Small intestine (tissue), 7 donors: ENCODE measurements at regions not wholly inside any gene's neighbourhood (a gene's known extent, or its start where the extent isn't known, plus 50 kb on each side); places are given as distances from the start of the nearest gene placed in this dataset.
"Not testable (repeated sequence)": the region's sequence is repeated elsewhere in the genome, so short reads cannot be mapped to it uniquely, and the experiment has no call there.

Experiments used
- DNase-seq, 2 donors: peaks; one replicate each; pipeline versions ENCODE4 v3.0.0 to v3.0.0-alpha.2; 2013
- FAIRE-seq: peaks from 2 replicates; lab custom pipeline; 2012; peaks lifted over from hg19 to GRCh38; lab: Jason Lieb, UNC
- H3K27ac ChIP-seq, 3 donors: one replicate each; pipeline ENCODE4 v1.5.1; 2013; ENCODE audit warnings: low read length in 2 of 3, mild to moderate bottlenecking in 2 of 3, control low read depth in 1 of 3, inconsistent platforms in 1 of 3, low read depth in 1 of 3, moderate library complexity in 1 of 3
- H3K27me3 ChIP-seq, 3 donors: one replicate each; pipeline ENCODE4 v1.6.1; 2013; ENCODE audit warnings: low read length in 3 of 3, inconsistent platforms in 1 of 3; ENCODE audit not compliant: control insufficient read depth in 3 of 3, insufficient read depth in 3 of 3
- H3K36me3 ChIP-seq, 3 donors: one replicate each; pipeline ENCODE4 v1.6.1; 2013; ENCODE audit warnings: low read length in 3 of 3, inconsistent platforms in 1 of 3, low read depth in 1 of 3, mild to moderate bottlenecking in 1 of 3, moderate library complexity in 1 of 3; ENCODE audit not compliant: control insufficient read depth in 3 of 3, insufficient read depth in 2 of 3
- H3K4me1 ChIP-seq, 3 donors: one replicate each; pipeline ENCODE4 v1.6.1; 2013; ENCODE audit warnings: low read length in 2 of 3, inconsistent platforms in 1 of 3, low read depth in 1 of 3, mild to moderate bottlenecking in 1 of 3, moderate library complexity in 1 of 3; ENCODE audit not compliant: control insufficient read depth in 3 of 3, insufficient read depth in 2 of 3
- H3K4me3 ChIP-seq, 3 donors: one replicate each; pipeline ENCODE4 v1.5.1; 2013; ENCODE audit warnings: low read length in 3 of 3, control low read depth in 1 of 3, inconsistent platforms in 1 of 3, low read depth in 1 of 3, mild to moderate bottlenecking in 1 of 3, moderate library complexity in 1 of 3
- H3K9me3 ChIP-seq, 2 donors: one replicate each; pipeline ENCODE4 v1.6.1; 2013; ENCODE audit warnings: low read depth in 1 of 2, low read length in 1 of 2; ENCODE audit not compliant: control insufficient read depth in 2 of 2, insufficient read depth in 1 of 2
- WGBS, 3 donors: extraction: QIAGEN DNeasy Blood & Tissue Kit; methylation state at CpG; one replicate each; pipeline ENCODE4 v1.1.7; 2013; 5-methylcytosine and 5-hydroxymethylcytosine counted together
- donor health status: healthy with polysubstance abuse.
- donor health status: control.
- donor health status: control.
- donor health status: Bipolar disorder and iron deficiency.
- donor health status: healthy.

DNA sequence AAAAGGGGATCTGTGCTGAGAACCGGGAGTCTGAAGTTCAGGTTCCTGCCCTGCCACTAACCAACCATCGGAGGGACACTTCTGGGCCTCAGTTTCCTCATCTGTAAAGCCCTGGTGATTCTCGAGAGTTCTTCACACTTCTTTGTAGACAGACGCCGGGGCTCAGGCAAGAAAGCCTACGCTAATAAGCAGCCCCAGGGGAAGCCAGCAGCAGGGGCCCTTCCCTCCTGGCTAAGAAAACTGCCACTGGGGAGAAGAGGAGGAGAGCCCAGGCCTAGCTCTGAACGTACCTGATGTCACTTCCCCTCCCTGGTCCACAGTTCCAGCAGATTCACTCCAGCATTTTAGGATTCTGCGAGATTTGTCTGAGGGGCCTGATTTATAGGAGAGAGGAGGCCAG lies 76.0 kb downstream of the CAMK2N1 start:
- H3K4me1 ChIP-seq: no peaks in the 10 kb centered on the region
- no peaks in the 10 kb centered on the region for H3K36me3 ChIP-seq
- WGBS, 3 donors: 66 to 73% (median 72%) methylated on average over 8 of the region's 8 CpGs
- H3K4me3 ChIP-seq: no peak overlapping the region
- no peaks in the 10 kb centered on the region for H3K9me3 ChIP-seq
- H3K27ac ChIP-seq: no peak overlapping the region
- H3K27me3 ChIP-seq: peaks cover 0 to 17% (median 2%) of the 10 kb centered on the region in 3 donors
- DNase-seq: no peak
- no peak for FAIRE-seq

DNA sequence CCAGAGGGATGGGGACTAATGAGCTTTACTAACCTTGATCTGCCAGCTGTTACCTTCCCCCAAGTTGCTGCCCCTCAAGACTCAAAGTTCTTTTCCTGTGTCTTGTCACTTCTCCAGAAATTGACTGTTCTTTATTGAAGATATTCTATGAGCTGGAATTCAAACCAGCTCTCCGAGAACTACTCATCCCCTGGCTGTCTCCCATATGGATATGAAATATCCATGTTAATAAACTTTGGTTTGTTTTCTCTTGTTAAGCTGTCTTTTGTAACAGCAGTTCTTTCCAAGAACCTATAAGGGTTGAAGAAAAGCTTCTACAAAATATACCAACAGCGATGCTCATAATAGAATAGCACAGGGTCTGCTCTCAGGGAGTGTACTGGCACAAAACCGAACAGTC lies 77.0 kb downstream of the CAMK2N1 start:
- no peak overlapping the region for H3K4me3 ChIP-seq
- no peaks in the 10 kb centered on the region for H3K36me3 ChIP-seq
- H3K9me3 ChIP-seq: no peaks in the 10 kb centered on the region
- 88 to 92% (median 88%) methylated on average over 3 of the region's 3 CpGs for WGBS, 3 donors
- FAIRE-seq: no peak
- no peak overlapping the region for H3K27ac ChIP-seq
- peaks cover 0 to 26% (median 6%) of the 10 kb centered on the region in 3 donors for H3K27me3 ChIP-seq
- no peak for DNase-seq
- no peaks in the 10 kb centered on the region for H3K4me1 ChIP-seq

DNA sequence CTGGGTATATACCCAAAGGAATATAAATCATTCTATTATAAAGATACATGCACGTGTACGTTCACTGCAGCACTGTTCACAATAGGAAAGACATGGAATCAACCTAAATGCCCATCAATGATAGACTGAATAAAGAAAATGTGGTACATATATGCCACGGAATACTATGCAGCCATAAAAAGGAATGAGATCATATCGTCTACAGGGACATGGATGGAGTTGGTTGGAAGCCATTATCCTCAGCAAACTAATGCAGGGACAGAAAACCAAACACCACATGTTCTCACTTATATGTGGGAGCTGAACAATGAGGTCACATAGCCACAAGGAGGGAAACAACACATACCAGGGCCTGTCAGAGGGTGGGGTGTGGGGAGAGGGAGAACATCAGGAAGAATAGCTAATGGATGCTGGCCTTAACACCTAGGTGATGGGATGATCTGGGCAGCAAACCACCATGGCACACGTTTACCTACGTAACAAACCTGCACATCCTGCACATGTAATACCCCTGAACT lies 77.8 kb downstream of the CAMK2N1 start:
- H3K36me3 ChIP-seq, FAIRE-seq, H3K27ac ChIP-seq, H3K4me3 ChIP-seq, DNase-seq, H3K9me3 ChIP-seq, H3K4me1 ChIP-seq: not testable (repeated sequence)
- H3K27me3 ChIP-seq: peaks cover 0 to 34% (median 6%) of the 10 kb centered on the region in 3 donors
- 73 to 87% (median 73%) methylated on average over 6 of the region's 6 CpGs for WGBS, 3 donors

DNA sequence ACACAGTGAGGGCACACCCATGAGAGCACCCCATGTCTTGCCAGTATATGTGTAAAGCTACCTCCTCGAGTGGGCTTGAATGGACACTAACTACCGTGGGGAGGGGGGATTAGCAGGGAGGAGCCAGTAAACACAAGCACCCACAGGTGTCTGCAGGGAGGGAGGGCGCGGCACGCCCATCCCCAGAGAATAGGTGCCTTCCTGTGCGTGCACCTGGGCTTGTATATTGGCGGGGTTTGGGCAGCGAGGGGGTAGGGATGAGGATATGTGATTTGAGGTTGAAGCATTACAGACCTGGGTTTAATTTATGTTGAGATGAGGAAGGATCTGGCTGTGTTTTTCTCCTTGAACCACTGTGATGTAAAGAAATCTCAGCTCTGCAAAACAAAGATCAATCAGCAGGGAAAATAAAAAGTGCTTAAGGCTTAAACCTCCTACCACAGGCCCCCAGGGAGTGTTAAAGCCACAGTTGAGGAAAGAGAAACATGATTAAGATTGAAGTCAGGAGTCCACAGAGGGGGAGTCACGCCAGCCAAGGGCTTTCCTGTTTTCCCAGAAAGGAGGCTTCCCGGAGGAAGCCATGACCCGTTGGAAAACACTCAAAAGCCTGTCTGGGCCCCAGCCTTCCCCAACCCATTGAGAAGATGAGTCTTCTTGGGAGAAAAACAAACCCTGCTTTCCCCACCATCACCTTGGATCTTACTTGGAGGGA lies 80.0 kb downstream of the CAMK2N1 start:
- WGBS, 3 donors: 14 to 21% (median 19%) methylated on average over 11 of the region's 11 CpGs
- FAIRE-seq (no peak), DNase-seq (no peak)
- Histone ChIP-seq H3K27me3 (peaks cover 0 to 42% (median 9%) of the 10 kb centered on the region in 3 donors), H3K9me3 (no peaks in the 10 kb centered on the region), H3K27ac (no peak overlapping the region), H3K36me3 (no peaks in the 10 kb centered on the region), H3K4me3 (no peak overlapping the region), H3K4me1 (no peaks in the 10 kb centered on the region)

DNA sequence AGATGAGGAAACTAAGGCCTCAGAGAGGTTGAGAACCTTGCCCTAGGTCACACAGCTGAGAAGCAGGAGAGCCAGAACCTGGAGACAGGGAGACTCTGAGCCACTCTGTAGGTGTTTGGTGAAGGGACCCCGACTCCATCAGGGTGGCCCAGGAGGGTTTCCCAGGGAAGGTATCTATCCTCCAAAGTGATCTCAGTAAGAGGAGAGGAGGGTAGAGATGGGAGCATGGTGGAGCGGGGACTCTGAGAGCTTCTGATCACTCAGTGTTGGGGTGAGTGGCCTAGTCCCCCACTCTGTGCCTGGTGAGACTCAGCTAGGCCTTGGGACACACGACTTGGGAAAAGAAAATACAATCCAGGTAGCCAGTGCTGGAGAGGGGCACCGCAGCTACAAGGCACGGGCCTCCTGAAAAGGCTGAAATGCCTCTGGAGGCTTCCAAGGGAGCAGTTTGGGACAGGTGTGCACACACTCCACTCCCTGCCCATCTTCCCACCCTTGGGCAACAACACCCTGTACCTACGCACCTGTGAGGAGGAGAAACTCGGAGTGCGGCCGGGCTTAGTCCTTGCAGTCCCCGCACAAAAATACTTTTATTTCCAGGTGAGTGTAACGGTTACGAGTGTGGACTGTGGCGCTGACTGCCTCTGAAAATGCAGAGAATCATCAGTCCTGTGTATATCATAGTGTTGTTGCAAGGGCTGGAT lies 80.8 kb downstream of the CAMK2N1 start:
- WGBS, 3 donors: 75 to 80% (median 78%) methylated on average over 13 of the region's 13 CpGs
- Histone ChIP-seq H3K9me3 (no peaks in the 10 kb centered on the region), H3K4me3 (no peak overlapping the region), H3K27ac (no peak overlapping the region), H3K4me1 (no peaks in the 10 kb centered on the region), H3K36me3 (no peaks in the 10 kb centered on the region), H3K27me3 (peaks cover 0 to 51% (median 9%) of the 10 kb centered on the region in 3 donors)
- no peak for FAIRE-seq
- DNase-seq: no peak
